ENCODE measurements at regions not wholly inside any gene's neighbourhood (a gene's known extent, or its start where the extent isn't known, plus 50 kb on each side); places are given as distances from the start of the nearest gene placed in this dataset.

DNA sequence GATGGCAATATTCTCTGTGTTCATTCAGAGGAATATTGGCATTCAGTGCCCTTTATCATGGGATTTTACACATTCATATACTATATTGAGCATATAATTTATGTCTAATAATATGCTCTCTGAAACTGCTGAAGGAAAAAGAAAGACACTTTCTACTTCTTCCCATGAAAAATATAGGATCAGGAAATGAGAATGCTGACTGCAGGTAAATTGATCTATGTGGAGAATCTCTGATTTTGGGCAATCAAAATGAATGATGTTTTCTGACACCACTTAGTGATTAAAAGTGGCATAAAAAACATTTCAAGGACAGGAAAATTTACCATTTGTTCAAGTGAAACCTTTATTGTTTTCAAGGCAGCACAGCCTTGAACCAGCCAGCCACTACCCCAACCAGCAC is 260.1 kb upstream of the STXBP5 start:
- no peak for TF ChIP-seq SP1 (IDR thresholded peaks at IDR 0.05; ENCODE audit: low read depth, low read length)
- TF ChIP-seq FOS (IDR thresholded peaks at IDR 0.05; ENCODE audit: borderline replicate concordance, extremely low read depth, insufficient read length) = no peak
- no peak for TF ChIP-seq POLR2AphosphoS2 (IDR thresholded peaks at IDR 0.05; ENCODE audit: low read depth, low read length)
- TF ChIP-seq ZZZ3 (IDR thresholded peaks at IDR 0.05; ENCODE audit: control insufficient read depth, insufficient read length, low read depth) = no peak
- TF ChIP-seq NFIC (IDR thresholded peaks at IDR 0.05; ENCODE audit: low read depth, low read length) = no peak
- TF ChIP-seq, protein P1, sequence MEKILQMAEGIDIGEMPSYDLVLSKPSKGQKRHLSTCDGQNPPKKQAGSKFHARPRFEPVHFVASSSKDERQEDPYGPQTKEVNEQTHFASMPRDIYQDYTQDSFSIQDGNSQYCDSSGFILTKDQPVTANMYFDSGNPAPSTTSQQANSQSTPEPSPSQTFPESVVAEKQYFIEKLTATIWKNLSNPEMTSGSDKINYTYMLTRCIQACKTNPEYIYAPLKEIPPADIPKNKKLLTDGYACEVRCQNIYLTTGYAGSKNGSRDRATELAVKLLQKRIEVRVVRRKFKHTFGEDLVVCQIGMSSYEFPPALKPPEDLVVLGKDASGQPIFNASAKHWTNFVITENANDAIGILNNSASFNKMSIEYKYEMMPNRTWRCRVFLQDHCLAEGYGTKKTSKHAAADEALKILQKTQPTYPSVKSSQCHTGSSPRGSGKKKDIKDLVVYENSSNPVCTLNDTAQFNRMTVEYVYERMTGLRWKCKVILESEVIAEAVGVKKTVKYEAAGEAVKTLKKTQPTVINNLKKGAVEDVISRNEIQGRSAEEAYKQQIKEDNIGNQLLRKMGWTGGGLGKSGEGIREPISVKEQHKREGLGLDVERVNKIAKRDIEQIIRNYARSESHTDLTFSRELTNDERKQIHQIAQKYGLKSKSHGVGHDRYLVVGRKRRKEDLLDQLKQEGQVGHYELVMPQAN (conservative IDR thresholded peaks at IDR 0.05) = no peak
- TF ChIP-seq JUND (IDR thresholded peaks at IDR 0.05; ENCODE audit: low read depth, low read length) = no peak
- TF ChIP-seq NRF1 (conservative IDR thresholded peaks at IDR 0.05; ENCODE audit: low read depth, low read length) = no peak
- TF ChIP-seq CEBPB (IDR thresholded peaks at IDR 0.05; ENCODE audit: borderline replicate concordance in 1 of 2, low read depth in 2 of 2, low read length in 2 of 2) = no peak
- no peak for TF ChIP-seq ESRRA (IDR thresholded peaks at IDR 0.05; ENCODE audit: low read length)
- no peak for TF ChIP-seq JUNB (IDR thresholded peaks at IDR 0.05)
- TF ChIP-seq, protein P2, sequence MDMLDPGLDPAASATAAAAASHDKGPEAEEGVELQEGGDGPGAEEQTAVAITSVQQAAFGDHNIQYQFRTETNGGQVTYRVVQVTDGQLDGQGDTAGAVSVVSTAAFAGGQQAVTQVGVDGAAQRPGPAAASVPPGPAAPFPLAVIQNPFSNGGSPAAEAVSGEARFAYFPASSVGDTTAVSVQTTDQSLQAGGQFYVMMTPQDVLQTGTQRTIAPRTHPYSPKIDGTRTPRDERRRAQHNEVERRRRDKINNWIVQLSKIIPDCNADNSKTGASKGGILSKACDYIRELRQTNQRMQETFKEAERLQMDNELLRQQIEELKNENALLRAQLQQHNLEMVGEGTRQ (IDR thresholded peaks at IDR 0.05; ENCODE audit: borderline replicate concordance, low read depth, low read length) = no peak
- TF ChIP-seq, protein P3, sequence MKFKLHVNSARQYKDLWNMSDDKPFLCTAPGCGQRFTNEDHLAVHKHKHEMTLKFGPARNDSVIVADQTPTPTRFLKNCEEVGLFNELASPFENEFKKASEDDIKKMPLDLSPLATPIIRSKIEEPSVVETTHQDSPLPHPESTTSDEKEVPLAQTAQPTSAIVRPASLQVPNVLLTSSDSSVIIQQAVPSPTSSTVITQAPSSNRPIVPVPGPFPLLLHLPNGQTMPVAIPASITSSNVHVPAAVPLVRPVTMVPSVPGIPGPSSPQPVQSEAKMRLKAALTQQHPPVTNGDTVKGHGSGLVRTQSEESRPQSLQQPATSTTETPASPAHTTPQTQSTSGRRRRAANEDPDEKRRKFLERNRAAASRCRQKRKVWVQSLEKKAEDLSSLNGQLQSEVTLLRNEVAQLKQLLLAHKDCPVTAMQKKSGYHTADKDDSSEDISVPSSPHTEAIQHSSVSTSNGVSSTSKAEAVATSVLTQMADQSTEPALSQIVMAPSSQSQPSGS (IDR thresholded peaks at IDR 0.05; ENCODE audit: low read length) = no peak
- ChIA-PET RAD21 (ENCODE audit: unreplicated experiment) (no interaction called here), SMC1A (ENCODE audit: uncharacterized antibody, unreplicated experiment) (no interaction called here), POLR2A (no interaction called here), CTCF (interaction anchor here (0.6 to 1.8 kb wide), 2 partner anchors 86 to 1640 kb away, joined by 3 read pairs; no protein-coding TSS in a partner anchor)
- no peak overlapping the region for H3K4me2 ChIP-seq (ENCODE audit: control insufficient read depth, insufficient read depth)
- intact Hi-C loops (cut with micrococcal nuclease; ENCODE audit: unreplicated experiment) (no loop called here), in situ Hi-C loops (cut with MboI) (no loop called here)
- H2AFZ ChIP-seq (ENCODE audit: control insufficient read depth, low read depth, low read length) = no peak overlapping the region
- ATAC-seq = no peak
- H3K9me3 ChIP-seq (replicated peaks; ENCODE audit: control insufficient read depth, insufficient read depth, low read length) = no peaks in the 10 kb centered on the region
- FAIRE-seq = no peak
- H3K79me2 ChIP-seq (ENCODE audit: control insufficient read depth, insufficient read depth, low read length) = no peaks in the 10 kb centered on the region
- no peak overlapping the region for H3K27ac ChIP-seq (ENCODE audit: control insufficient read depth, insufficient read depth)
- no peak for DNase-seq (ENCODE audit: low read depth, low spot score)
- no peaks in the 10 kb centered on the region for H3K4me1 ChIP-seq (ENCODE audit: control insufficient read depth, insufficient read depth, low read length)
- no peak overlapping the region for H3K4me3 ChIP-seq
- no TSS peak for BruUV-seq (replicated peaks)
- no peak overlapping the region for H3K9ac ChIP-seq (ENCODE audit: control insufficient read depth, insufficient read depth, low read length)
- H4K20me1 ChIP-seq (ENCODE audit: control insufficient read depth, insufficient read depth) = no peaks in the 10 kb centered on the region
- H3K36me3 ChIP-seq (ENCODE audit: control insufficient read depth in 2 of 2, insufficient read depth in 2 of 2, low read length in 1 of 2) = no peaks in the 10 kb centered on the region
- no peaks in the 10 kb centered on the region for H3K27me3 ChIP-seq (replicated peaks in 1 of 2; ENCODE audit: control insufficient read depth in 2 of 2, insufficient read depth in 2 of 2, low read length in 1 of 2)

Data from GM12878 (cell line).